Ectodermal cell (in vitro differentiated cells): ENCODE measurements at regions not wholly inside any gene's neighbourhood (a gene's known extent, or its start where the extent isn't known, plus 50 kb on each side); places are given as distances from the start of the nearest gene placed in this dataset.

Source experiments
- H3K27ac ChIP-seq: 2 replicates; pipeline ENCODE4 v1.7.0; 2013; ENCODE audit warnings: mild to moderate bottlenecking, low read depth, low read length; ENCODE audit not compliant: insufficient read depth, poor library complexity, severe bottlenecking
- H3K27me3 ChIP-seq: 2 replicates; pipeline ENCODE4 v1.7.0; 2013; ENCODE audit warnings: mild to moderate bottlenecking, low read length; ENCODE audit not compliant: insufficient read depth, control insufficient read depth, poor library complexity, severe bottlenecking
- H3K36me3 ChIP-seq: one replicate; pipeline ENCODE4 v1.7.0; 2013; ENCODE audit warnings: low read length; ENCODE audit not compliant: control insufficient read depth, insufficient read depth
- H3K4me1 ChIP-seq: one replicate; pipeline ENCODE4 v1.7.0; 2013; ENCODE audit warnings: low read length; ENCODE audit not compliant: control insufficient read depth, insufficient read depth
- H3K4me3 ChIP-seq: 2 replicates; pipeline ENCODE4 v1.7.0; 2013; ENCODE audit warnings: low read depth, low read length, control low read depth; ENCODE audit not compliant: insufficient read depth
- H3K9me3 ChIP-seq: 2 replicates; pipeline ENCODE4 v1.7.0; 2013; ENCODE audit warnings: mild to moderate bottlenecking, low read length, moderate library complexity; ENCODE audit not compliant: control insufficient read depth
- WGBS, 2 experiments: methylation state at CpG; one replicate each; pipeline ENCODE4 v1.1.7; 2013; ENCODE audit warnings: missing lambda C conversion rate in 2 of 2; 5-methylcytosine and 5-hydroxymethylcytosine counted together

DNA sequence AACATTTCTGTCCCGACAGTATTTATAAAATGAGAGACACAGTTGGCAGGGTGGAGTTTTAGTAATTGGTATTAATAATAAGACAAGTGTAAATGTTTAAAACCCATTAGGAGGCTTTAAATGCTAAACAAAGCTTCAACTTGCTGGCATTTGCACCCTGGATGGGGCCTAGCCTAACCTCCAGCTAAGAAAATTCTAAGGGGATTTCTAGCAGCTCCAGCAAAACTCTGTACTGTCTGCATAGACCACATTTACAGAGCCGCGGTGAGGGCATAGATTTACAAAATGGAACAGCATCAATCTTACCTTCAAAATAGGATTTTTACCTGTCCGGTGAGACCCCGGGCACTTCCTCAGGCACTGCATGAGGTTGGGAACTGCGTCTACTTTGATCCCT lies 113.9 kb upstream of the ANO1 start:
- WGBS, 2 experiments: 78 to 90% methylated on average over 6 of the region's 6 CpGs
- H3K27me3 ChIP-seq: no peaks in the 10 kb centered on the region
- no peaks in the 10 kb centered on the region for H3K9me3 ChIP-seq
- no peak overlapping the region for H3K4me3 ChIP-seq
- H3K4me1 ChIP-seq: no peaks in the 10 kb centered on the region
- no peak overlapping the region for H3K27ac ChIP-seq
- no peaks in the 10 kb centered on the region for H3K36me3 ChIP-seq

DNA sequence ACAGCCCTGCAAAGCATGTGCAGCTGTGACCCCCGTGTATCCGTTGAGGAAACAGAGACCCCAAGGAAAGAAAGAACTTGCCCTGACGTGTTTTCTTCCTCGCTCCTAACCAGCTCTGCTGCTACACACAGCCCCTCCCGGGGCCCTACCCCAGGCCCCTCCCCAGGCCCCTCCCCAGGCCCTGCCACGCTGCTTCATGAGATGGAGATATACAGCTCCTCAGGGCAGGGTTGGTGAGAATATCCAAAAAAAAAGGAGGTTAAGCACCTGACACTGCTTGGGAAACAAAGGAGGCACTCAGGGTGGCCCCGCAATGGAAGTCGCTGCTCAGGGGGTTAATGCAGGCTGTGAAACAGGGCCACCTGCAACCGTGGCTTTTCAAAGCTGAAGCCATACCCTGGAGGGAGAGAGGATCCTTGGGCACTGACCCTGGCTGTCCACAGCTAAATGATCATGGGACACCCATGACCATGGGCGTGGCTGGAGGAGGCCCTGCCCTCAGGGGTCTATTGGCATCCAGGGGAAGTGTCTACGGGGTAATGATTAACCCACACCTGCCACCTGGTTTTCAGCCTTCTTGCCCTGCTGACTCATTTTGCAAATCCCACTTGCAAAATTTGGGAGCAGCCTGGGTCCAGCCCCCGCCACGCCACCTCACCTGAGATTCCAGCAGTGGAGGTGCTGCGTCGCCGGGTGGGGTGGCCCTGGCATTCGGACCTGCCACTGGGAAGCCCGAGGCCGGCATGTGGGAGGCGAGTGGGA lies 112.1 kb upstream of the ANO1 start:
- 71 to 72% methylated on average over 20 of the region's 20 CpGs for WGBS, 2 experiments
- Histone ChIP-seq H3K4me3 (no peak overlapping the region), H3K9me3 (no peaks in the 10 kb centered on the region), H3K36me3 (no peaks in the 10 kb centered on the region), H3K27ac (no peak overlapping the region), H3K4me1 (no peaks in the 10 kb centered on the region), H3K27me3 (no peaks in the 10 kb centered on the region)

DNA sequence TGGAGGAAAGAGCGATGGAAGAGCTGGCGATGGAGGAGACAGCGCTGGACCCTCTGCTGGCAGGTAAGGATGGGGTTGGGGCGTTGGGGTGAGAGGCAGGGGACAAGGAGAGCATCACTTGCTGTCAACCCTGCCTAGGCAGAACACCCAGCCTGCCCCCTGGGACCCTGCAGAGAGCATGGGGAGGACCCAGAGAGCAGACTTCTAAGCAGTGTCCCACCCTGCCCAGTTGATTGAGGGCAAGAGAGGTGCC lies 111.6 kb upstream of the ANO1 start:
- no peaks in the 10 kb centered on the region for H3K27me3 ChIP-seq
- H3K4me3 ChIP-seq: no peak overlapping the region
- H3K36me3 ChIP-seq: no peaks in the 10 kb centered on the region
- WGBS, 2 experiments: 86 to 93% methylated on average over 4 of the region's 4 CpGs
- no peak overlapping the region for H3K27ac ChIP-seq
- H3K9me3 ChIP-seq: no peaks in the 10 kb centered on the region
- H3K4me1 ChIP-seq: no peaks in the 10 kb centered on the region

DNA sequence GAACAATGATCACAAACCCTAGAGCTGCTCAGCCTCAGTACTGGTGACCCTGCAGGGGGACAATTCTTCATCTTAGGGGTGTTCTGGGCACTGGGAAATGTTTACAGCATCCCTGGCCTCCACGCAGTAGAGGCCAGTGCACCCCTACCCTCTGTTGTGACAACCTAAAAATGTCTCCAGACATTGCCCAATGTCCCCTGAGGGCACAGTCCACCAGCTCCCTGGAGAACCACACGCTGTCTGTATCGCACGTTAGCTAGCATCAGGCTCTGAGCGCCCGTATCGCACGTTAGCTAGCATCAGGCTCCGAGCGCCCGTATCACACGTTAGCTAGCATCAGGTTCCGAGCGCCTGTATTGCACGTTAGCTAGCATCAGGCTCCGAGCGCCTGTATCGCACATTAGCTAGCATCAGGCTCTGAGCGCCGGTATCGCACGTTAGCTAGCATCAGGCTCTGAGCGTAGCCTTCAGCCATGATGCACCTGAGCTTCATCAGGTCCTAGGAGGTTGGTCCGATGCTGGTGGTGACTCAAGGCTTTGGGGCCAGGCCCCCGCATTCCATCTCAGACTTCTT lies 111.1 kb upstream of the ANO1 start:
- Histone ChIP-seq H3K36me3 (no peaks in the 10 kb centered on the region), H3K27ac (no peak overlapping the region), H3K9me3 (no peaks in the 10 kb centered on the region), H3K27me3 (no peaks in the 10 kb centered on the region), H3K4me3 (no peak overlapping the region), H3K4me1 (no peaks in the 10 kb centered on the region)
- WGBS, 2 experiments: 87% methylated on average over 25 of the region's 25 CpGs

DNA sequence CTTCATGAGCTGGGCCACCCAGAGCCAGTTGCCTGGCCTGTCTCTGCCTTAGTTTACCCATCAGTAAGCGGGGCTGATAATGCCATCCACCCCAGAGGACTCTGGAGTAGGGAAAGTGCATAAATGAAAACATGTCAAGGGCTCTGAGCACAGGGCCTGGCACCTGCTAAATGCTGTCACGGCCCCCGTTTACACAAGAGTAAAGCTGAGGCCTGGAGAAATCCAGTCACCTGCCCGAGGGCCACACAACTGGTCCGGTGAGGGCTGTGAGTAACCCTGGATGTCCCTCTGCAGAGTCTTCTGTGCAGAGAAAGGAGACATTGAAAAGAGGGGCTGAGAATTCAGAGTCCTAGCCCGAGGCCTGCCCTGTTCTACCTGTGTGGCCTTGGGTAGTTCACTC lies 110.6 kb upstream of the ANO1 start:
- Histone ChIP-seq H3K9me3 (no peaks in the 10 kb centered on the region), H3K27ac (no peak overlapping the region), H3K4me1 (no peaks in the 10 kb centered on the region), H3K4me3 (no peak overlapping the region), H3K36me3 (no peaks in the 10 kb centered on the region), H3K27me3 (no peaks in the 10 kb centered on the region)
- WGBS, 2 experiments: 91 to 94% methylated on average over 6 of the region's 6 CpGs

DNA sequence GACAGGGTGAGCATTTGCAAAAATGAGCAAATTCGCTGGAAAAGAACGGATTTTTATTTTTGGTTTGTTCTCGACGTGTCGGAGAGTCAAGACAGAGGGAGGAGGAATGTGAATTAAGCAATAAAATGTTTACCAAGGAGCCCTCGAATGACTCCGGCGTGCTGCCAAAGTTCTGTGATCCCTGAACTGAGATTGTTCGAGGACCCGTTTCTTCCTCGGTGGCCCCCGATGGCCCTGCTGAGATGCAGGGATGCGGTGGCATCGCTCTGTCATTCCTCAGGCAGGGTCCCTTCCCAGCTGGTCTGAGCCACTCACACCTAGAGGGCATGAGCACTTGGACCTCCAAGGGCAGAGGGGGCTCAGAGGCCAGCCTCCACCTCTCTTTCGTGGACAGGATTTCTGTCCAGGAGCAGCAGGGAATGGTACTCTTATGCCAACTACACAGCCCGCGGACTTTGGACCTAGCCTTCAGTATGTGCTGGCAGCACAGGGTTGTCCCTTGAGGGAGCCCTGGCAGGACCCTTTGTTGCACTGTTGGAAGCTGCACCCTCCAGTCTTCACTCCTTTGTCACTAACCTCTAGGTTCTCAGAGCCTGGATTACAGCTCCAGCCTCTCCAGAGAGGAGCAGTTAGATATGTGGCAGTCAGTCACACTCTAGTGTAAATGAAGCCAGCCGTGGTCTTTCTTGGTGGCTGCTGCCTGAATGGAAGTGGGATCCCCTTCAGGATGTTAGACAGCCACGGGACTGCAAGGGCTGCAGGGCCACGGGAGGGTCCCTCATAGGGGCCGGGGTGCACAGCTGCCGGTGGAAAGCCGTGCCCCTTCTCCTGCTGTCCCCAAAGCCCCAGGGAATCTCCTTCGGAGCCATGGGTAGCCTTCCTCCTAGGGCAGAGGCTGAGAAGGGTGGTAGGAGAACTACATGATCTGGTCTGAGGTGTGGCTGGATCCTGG lies 109.4 kb upstream of the ANO1 start:
- H3K4me1 ChIP-seq: no peaks in the 10 kb centered on the region
- H3K36me3 ChIP-seq: no peaks in the 10 kb centered on the region
- no peaks in the 10 kb centered on the region for H3K27me3 ChIP-seq
- 90 to 91% methylated on average over 24 of the region's 24 CpGs for WGBS, 2 experiments
- H3K27ac ChIP-seq: no peak overlapping the region
- H3K4me3 ChIP-seq: no peak overlapping the region
- H3K9me3 ChIP-seq: no peaks in the 10 kb centered on the region

DNA sequence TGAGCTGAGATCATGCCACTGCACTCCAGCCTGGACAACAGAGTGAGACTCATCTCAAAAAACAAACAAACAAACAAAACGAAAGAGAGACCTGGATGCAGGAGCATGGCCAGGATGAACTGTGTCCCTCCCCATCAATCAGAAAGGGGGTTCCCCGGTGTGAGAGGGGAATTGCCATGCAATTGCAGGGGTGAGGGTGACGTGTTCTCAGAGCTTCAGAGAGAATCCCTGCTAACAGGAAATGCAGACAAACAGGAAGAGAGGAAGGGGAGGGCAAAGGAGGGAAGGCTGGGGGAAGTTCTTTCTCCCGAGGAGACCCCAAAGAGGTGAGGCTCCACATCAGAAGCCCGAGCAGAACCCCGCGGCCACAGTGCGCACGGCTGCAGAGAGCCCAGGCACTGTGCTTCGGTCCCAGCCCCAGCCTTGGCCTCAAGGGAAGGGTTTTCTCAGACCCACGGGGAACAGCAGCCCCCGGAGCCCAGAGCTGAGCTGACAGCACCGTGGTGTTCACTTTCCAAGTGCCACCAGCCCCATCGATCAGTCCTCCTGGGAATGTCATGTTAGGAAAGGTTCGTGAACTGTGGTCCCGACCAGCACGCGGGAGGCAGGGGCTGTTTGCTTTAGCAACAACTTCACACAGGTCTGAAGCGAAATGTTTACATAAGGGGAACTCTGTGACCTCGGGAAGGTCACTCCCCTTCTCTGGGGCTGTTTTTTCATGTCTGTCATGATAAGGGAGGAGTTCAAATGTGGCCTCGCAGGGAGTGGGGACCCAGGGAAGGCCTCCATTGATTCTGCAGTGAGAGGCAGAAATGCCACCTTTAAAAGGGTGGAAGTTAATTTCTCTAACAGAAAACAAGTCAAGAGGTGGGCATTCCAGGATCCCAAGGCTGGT lies 108.0 kb upstream of the ANO1 start:
- H3K27ac ChIP-seq: no peak overlapping the region
- H3K36me3 ChIP-seq: no peaks in the 10 kb centered on the region
- H3K27me3 ChIP-seq: no peaks in the 10 kb centered on the region
- H3K4me3 ChIP-seq: no peak overlapping the region
- 72 to 73% methylated on average over 21 of the region's 21 CpGs for WGBS, 2 experiments
- no peaks in the 10 kb centered on the region for H3K9me3 ChIP-seq
- H3K4me1 ChIP-seq: no peaks in the 10 kb centered on the region

DNA sequence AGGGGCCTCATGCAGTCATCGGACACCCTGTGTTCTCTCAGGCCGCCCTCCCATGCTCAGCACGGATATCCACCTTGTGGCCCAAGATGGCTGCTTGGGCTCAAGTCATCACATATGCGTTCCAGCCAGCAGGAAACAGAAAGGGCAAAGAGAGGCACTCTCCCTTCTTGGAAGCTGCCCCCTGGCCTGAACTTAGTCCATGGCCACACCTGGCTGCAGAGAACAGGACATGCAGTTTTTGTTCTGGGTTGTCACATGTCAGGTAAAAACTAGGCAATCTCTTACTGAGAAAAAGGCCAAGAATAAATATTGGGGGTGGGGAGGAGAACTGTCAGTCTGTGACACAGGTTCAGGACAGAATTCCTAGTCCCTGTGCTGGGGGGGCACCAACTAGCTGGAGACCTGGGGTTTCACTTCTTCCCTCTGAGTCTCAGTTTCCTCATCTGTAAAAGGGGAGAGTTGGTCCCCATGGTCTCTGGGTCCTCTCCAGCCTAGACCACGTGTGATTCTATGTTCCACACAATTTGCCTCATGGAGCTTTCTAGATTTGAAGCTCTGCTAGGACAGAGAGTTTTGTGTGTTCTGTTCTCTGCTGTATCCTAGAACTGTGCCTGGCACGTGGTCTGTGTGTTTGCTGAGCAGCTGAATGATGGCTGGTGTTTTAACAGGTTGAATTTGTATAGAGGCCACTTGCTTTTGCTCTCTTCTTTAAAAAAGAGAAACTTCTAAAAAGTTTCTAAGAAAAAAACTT lies 107.2 kb upstream of the ANO1 start:
- Histone ChIP-seq H3K4me3 (no peak overlapping the region), H3K4me1 (no peaks in the 10 kb centered on the region), H3K27ac (no peak overlapping the region), H3K9me3 (no peaks in the 10 kb centered on the region), H3K27me3 (no peaks in the 10 kb centered on the region), H3K36me3 (no peaks in the 10 kb centered on the region)
- WGBS, 2 experiments: 92 to 98% methylated on average over 6 of the region's 6 CpGs

DNA sequence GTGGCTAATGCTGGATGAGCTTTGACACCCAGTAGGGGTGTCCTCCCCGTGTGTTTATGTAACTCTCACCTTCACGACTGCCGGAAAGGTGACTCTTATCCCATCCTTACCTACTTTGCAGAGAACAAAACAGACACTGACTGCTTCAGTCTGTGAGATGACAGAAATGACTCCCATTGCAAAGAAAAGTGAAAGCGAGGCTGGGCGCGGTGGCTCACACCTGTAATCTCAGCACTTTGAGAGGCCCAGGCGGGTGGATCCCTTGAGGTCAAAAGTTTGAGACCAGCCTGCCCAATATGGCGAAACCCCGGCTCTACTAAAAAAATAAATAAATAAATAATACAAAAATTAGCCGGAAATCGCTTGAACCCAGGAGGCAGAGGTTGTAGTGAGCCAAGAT lies 106.4 kb upstream of the ANO1 start:
- Histone ChIP-seq H3K36me3 (no peaks in the 10 kb centered on the region), H3K27ac (no peak overlapping the region), H3K4me3 (no peak overlapping the region), H3K27me3 (no peaks in the 10 kb centered on the region), H3K4me1 (no peaks in the 10 kb centered on the region), H3K9me3 (no peaks in the 10 kb centered on the region)
- 86 to 91% methylated on average over 9 to 11 of the region's 11 CpGs for WGBS, 2 experiments
